ENCODE measurements at regions not wholly inside any gene's neighbourhood (a gene's known extent, or its start where the extent isn't known, plus 50 kb on each side); places are given as distances from the start of the nearest gene placed in this dataset.

GRCh38 chr5:144680711-144681110 is 510.0 kb downstream of the KCTD16 start:
- TF ChIP-seq, protein P1, sequence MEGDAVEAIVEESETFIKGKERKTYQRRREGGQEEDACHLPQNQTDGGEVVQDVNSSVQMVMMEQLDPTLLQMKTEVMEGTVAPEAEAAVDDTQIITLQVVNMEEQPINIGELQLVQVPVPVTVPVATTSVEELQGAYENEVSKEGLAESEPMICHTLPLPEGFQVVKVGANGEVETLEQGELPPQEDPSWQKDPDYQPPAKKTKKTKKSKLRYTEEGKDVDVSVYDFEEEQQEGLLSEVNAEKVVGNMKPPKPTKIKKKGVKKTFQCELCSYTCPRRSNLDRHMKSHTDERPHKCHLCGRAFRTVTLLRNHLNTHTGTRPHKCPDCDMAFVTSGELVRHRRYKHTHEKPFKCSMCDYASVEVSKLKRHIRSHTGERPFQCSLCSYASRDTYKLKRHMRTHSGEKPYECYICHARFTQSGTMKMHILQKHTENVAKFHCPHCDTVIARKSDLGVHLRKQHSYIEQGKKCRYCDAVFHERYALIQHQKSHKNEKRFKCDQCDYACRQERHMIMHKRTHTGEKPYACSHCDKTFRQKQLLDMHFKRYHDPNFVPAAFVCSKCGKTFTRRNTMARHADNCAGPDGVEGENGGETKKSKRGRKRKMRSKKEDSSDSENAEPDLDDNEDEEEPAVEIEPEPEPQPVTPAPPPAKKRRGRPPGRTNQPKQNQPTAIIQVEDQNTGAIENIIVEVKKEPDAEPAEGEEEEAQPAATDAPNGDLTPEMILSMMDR (IDR thresholded peaks at IDR 0.05; ENCODE audit: low read depth, low read length) = no peak
- TF ChIP-seq EZH2phosphoT487 (IDR thresholded peaks at IDR 0.05; ENCODE audit: low read depth) = no peak
